ENCODE measurements at regions not wholly inside any gene's neighbourhood (a gene's known extent, or its start where the extent isn't known, plus 50 kb on each side); places are given as distances from the start of the nearest gene placed in this dataset.

- Histone ChIP-seq H3K4me1 (replicated peaks in 1 of 4; ENCODE audit: control insufficient read depth in 3 of 4, insufficient read depth in 4 of 4, low read length in 3 of 4) (no peaks in the 10 kb centered on the region; a peak in 2 of 7 replicates), H3K79me1 (ENCODE audit: low read depth, low read length) (no peaks in the 10 kb centered on the region), H3K56ac (replicated peaks; ENCODE audit: insufficient read length, low read depth, low read length) (no peak overlapping the region), H2BK12ac (ENCODE audit: low read depth, low read length) (no peak overlapping the region), H4K20me1 (replicated peaks in 1 of 2; ENCODE audit: control insufficient read depth in 1 of 2, insufficient read depth in 2 of 2, low read length in 2 of 2) (no peaks in the 10 kb centered on the region), H3K27ac (ENCODE audit: low read depth, low read length) (no peak overlapping the region), H3K18ac (ENCODE audit: extremely low read depth, low read length) (no peak overlapping the region), H3K36me3 (ENCODE audit: control insufficient read depth in 2 of 4, insufficient read depth in 4 of 4, low read length in 3 of 4) (no peaks in the 10 kb centered on the region), H3K4ac (replicated peaks; ENCODE audit: insufficient read length, low read depth, low read length) (no peak overlapping the region), H2BK120ac (replicated peaks; ENCODE audit: low read depth, low read length) (no peak overlapping the region), H3K4me3 (ENCODE audit: extremely low read depth in 1 of 4, insufficient read depth in 2 of 4, low read depth in 3 of 4, low read length in 4 of 4) (no peak overlapping the region), H3K9ac (replicated peaks in 1 of 4; ENCODE audit: extremely low read depth in 1 of 4, low read depth in 3 of 4, low read length in 3 of 4) (no peak overlapping the region), H3K14ac (ENCODE audit: insufficient read length) (no peak overlapping the region), H3K27me3 (replicated peaks in 1 of 4; ENCODE audit: control insufficient read depth in 3 of 4, extremely low read depth in 1 of 4, insufficient read depth in 3 of 4, low read length in 3 of 4) (no peaks in the 10 kb centered on the region; a peak in 1 of 7 replicates), H3K79me2 (ENCODE audit: control insufficient read depth in 1 of 2, insufficient read depth in 2 of 2, low read length in 2 of 2) (no peaks in the 10 kb centered on the region), H3K23ac (ENCODE audit: insufficient read length) (no peak overlapping the region), H2AFZ (ENCODE audit: low read length) (no peak overlapping the region), H2AK5ac (ENCODE audit: low read depth, low read length) (no peak overlapping the region), H4K5ac (ENCODE audit: insufficient read length, low read depth, low read length) (no peak overlapping the region), H3K23me2 (ENCODE audit: low read depth, low read length) (no peaks in the 10 kb centered on the region), H4K91ac (replicated peaks; ENCODE audit: insufficient read length, low read length) (no peak overlapping the region), H2BK15ac (ENCODE audit: low read length) (no peak overlapping the region), H3K9me3 (ENCODE audit: insufficient read depth in 2 of 2, low read depth in 1 of 2, low read length in 1 of 2) (no peaks in the 10 kb centered on the region), H3K4me2 (ENCODE audit: insufficient read depth in 1 of 2, low read depth in 2 of 2, low read length in 2 of 2) (no peak overlapping the region), H2BK5ac (ENCODE audit: low read depth, low read length) (no peak overlapping the region), H4K8ac (ENCODE audit: extremely low read depth, insufficient read depth, low read length) (no peak overlapping the region), H2BK20ac (ENCODE audit: low read length) (no peak overlapping the region)
- 100% methylated on average over 1 of the region's 1 CpG; no CpG with 5 or more reads in 1 of the 2 experiments for WGBS, 2 experiments (ENCODE audit: extremely low coverage in 1 of 2, insufficient coverage in 1 of 2, insufficient read length in 1 of 2, insufficient replicate concordance in 2 of 2, low coverage in 1 of 2, low lambda C conversion rate in 2 of 2, missing lambda C conversion rate in 1 of 2)
- ChIA-PET POLR2A (ENCODE audit: partially characterized antibody) (no interaction called here), CTCF (ENCODE audit: partially characterized antibody) (interaction anchor here (1.0 to 2.1 kb wide), 5 partner anchors 12 to 56 kb away, joined by 3 to 7 read pairs (median 4); no protein-coding TSS in a partner anchor)
- DNase-seq (ENCODE audit: low read depth in 1 of 2, low spot score in 2 of 2) (no peak), FAIRE-seq (no peak)
- TF ChIP-seq TCF12 (IDR thresholded peaks at IDR 0.05; ENCODE audit: low read depth, low read length), result no peak
- TF ChIP-seq SIN3A (conservative IDR thresholded peaks at IDR 0.05 in 1 of 2, IDR thresholded peaks at IDR 0.05 in 1 of 2; ENCODE audit: low read depth in 1 of 2, low read length in 2 of 2), result no peak
- no peak for TF ChIP-seq KDM4A (IDR thresholded peaks at IDR 0.05; ENCODE audit: low read depth, low read length, severe bottlenecking)
- TF ChIP-seq JUN (IDR thresholded peaks at IDR 0.05; ENCODE audit: low read depth, low read length), result no peak
- TF ChIP-seq RAD21 (IDR thresholded peaks at IDR 0.05 in 1 of 2, conservative IDR thresholded peaks at IDR 0.05 in 1 of 2; ENCODE audit: low read depth in 2 of 2, low read length in 2 of 2), result no peak
- TF ChIP-seq HDAC2 (IDR thresholded peaks at IDR 0.05; ENCODE audit: borderline replicate concordance in 1 of 2, low read depth in 2 of 2, low read length in 2 of 2), result no peak
- no peak for TF ChIP-seq SIX5 (IDR thresholded peaks at IDR 0.05; ENCODE audit: low read depth, low read length)
- TF ChIP-seq, protein P1, sequence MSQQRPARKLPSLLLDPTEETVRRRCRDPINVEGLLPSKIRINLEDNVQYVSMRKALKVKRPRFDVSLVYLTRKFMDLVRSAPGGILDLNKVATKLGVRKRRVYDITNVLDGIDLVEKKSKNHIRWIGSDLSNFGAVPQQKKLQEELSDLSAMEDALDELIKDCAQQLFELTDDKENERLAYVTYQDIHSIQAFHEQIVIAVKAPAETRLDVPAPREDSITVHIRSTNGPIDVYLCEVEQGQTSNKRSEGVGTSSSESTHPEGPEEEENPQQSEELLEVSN (IDR thresholded peaks at IDR 0.05), result no peak
- no peak for TF ChIP-seq SUZ12 (IDR thresholded peaks at IDR 0.05; ENCODE audit: low read length)
- TF ChIP-seq TAF7 (optimal IDR thresholded peaks at IDR 0.05; ENCODE audit: borderline replicate concordance, low read depth, low read length), result no peak
- no peak for TF ChIP-seq NRF1 (IDR thresholded peaks at IDR 0.05; ENCODE audit: low read depth, low read length)
- no peak for TF ChIP-seq HDAC6 (IDR thresholded peaks at IDR 0.05; ENCODE audit: low read depth, low read length)
- TF ChIP-seq CREB1 (IDR thresholded peaks at IDR 0.05), result no peak
- TF ChIP-seq SP4 (IDR thresholded peaks at IDR 0.05; ENCODE audit: low read length), result no peak
Measured at GRCh38 chr22:35206889-35207288, 50.4 kb upstream of the HMGXB4 start.

All from H1 (cell line).